Gastrocnemius medialis (tissue), 4 donors: ENCODE measurements at regions not wholly inside any gene's neighbourhood (a gene's known extent, or its start where the extent isn't known, plus 50 kb on each side); places are given as distances from the start of the nearest gene placed in this dataset.

Experiments used
- ATAC-seq, 2 donors: fragments of 150-250 bp; one replicate each; pipeline ENCODE4 v1.9.1; 2016
- DNase-seq, 2 donors: peaks; one replicate each; pipeline ENCODE4 v3.0.0-alpha.2; 2019
- H3K27ac ChIP-seq, 4 donors: fragments of 200-600 bp; sonication (generic); 1 replicate in 1 of 4; 2 replicates in 3 of 4; pipeline ENCODE4 v1.5.1; 2016 to 2018; ENCODE audit warnings: mild to moderate bottlenecking in 2 of 4, moderate library complexity in 1 of 4
- H3K27me3 ChIP-seq, 3 donors: fragments of 200-600 bp; sonication (generic) in 2 of 3; 1 replicate in 1 of 3; 2 replicates in 2 of 3; pipeline versions ENCODE4 v1.5.1 to v1.6.0; 2016 to 2019; ENCODE audit warnings: mild to moderate bottlenecking in 1 of 3, moderate library complexity in 1 of 3
- H3K36me3 ChIP-seq, 2 donors: fragments of 200-600 bp; sonication (generic) in 1 of 2; one replicate each; pipeline ENCODE4 v1.5.1; 2017 to 2018
- H3K4me1 ChIP-seq, 2 donors: fragments of 200-600 bp; sonication (generic) in 1 of 2; one replicate each; pipeline ENCODE4 v1.5.1; 2016 to 2017; ENCODE audit warnings: mild to moderate bottlenecking in 2 of 2
- H3K4me3 ChIP-seq, 4 donors: fragments of 200-600 bp; sonication (generic) in 3 of 4; 1 replicate in 1 of 4; 2 replicates in 3 of 4; pipeline ENCODE4 v1.5.1; 2016 to 2019; ENCODE audit warnings: mild to moderate bottlenecking in 2 of 4
- H3K9me3 ChIP-seq, 3 donors: fragments of 200-600 bp; sonication (generic) in 2 of 3; 1 replicate in 1 of 3; 2 replicates in 2 of 3; pipeline ENCODE4 v1.5.1; 2016 to 2019
- POLR2A ChIP-seq, 2 donors: fragments of 450-650 bp; IDR thresholded peaks; one replicate each; pipeline ENCODE4 v1.6.1; 2017; ENCODE audit warnings: antibody characterized with exemption in 2 of 2, mild to moderate bottlenecking in 2 of 2, moderate library complexity in 2 of 2
- in situ Hi-C, 4 donors: fragments of 200-750 bp; cut with MboI; loops; one replicate each; pipeline versions ENCODE4 v1.15.0 to v1.8.0; 2017; ENCODE audit warnings: low sequenced_read_pairs in 4 of 4
- intact Hi-C: fragments of 100-400 bp; cut with DNase I; formaldehyde crosslinking; loops from one replicate; pipeline ENCODE4 v1.15.1; 2023; ENCODE audit warnings: low total_unique reads
- TF ChIP-seq, protein P1 (sequence below), 5 experiments: fragments of 450-650 bp in 3 of 5; fragments of 200-600 bp in 2 of 5; sonication (generic) in 2 of 5; IDR thresholded peaks in 4 of 5; conservative IDR thresholded peaks in 1 of 5; 1 replicate in 4 of 5; 2 replicates in 1 of 5; pipeline ENCODE4 v1.5.1; 2016 to 2019; ENCODE audit warnings: antibody characterized with exemption in 5 of 5, mild to moderate bottlenecking in 3 of 5, moderate library complexity in 3 of 5

DNA sequence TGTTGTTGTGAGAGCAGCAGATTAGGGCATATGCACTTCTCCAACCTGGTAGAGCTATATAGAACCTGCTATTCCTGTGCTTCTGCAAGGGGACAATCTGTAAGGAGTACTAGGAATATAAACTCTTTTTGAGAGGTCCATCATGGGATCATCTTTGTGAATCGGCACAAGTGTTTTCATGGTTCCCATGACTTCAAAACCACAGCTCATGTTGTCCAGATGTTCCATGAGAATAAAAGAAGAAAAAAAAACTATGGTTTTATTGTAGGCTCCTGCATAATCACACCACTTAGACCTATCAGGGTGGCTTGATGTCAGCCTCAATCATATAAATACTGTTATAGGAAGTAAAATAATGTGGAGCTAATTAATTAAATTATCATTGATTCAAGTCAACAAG lies 311.4 kb upstream of the ATP2B1 start:
- TF ChIP-seq, protein P1, sequence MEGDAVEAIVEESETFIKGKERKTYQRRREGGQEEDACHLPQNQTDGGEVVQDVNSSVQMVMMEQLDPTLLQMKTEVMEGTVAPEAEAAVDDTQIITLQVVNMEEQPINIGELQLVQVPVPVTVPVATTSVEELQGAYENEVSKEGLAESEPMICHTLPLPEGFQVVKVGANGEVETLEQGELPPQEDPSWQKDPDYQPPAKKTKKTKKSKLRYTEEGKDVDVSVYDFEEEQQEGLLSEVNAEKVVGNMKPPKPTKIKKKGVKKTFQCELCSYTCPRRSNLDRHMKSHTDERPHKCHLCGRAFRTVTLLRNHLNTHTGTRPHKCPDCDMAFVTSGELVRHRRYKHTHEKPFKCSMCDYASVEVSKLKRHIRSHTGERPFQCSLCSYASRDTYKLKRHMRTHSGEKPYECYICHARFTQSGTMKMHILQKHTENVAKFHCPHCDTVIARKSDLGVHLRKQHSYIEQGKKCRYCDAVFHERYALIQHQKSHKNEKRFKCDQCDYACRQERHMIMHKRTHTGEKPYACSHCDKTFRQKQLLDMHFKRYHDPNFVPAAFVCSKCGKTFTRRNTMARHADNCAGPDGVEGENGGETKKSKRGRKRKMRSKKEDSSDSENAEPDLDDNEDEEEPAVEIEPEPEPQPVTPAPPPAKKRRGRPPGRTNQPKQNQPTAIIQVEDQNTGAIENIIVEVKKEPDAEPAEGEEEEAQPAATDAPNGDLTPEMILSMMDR (IDR thresholded peaks at IDR 0.05 in 4 of 5, conservative IDR thresholded peaks at IDR 0.05 in 1 of 5) = no peak
- TF ChIP-seq POLR2A (IDR thresholded peaks at IDR 0.05) = no peak
- no peaks in the 10 kb centered on the region for H3K4me1 ChIP-seq
- H3K36me3 ChIP-seq = no peaks in the 10 kb centered on the region
- no peaks in the 10 kb centered on the region for H3K9me3 ChIP-seq
- intact Hi-C loops = no loop called here
- no peak overlapping the region for H3K4me3 ChIP-seq
- in situ Hi-C loops = no loop called here
- ATAC-seq (no peak), DNase-seq (no peak)
- no peaks in the 10 kb centered on the region for H3K27me3 ChIP-seq
- no peak overlapping the region for H3K27ac ChIP-seq

DNA sequence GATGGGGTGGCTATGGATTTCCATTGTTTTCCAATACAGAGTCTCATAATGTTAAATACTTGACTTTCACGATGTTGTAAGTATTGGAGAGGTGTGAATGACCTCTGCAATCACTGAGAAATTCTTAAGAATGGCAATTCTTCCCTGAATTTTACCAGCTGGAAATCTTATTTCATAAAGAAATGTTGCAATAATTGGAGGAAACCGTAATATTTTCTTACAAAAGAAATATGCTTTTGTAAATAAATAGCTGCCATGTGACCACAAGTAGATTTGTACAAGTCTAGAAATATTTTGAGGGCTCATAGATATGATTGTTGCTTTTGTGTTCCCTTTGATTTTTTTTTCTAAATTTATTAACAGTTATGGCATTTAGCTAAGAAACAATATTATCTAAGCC lies 308.7 kb upstream of the ATP2B1 start:
- ATAC-seq = no peak
- H3K4me3 ChIP-seq = no peak overlapping the region
- H3K4me1 ChIP-seq = no peaks in the 10 kb centered on the region
- H3K9me3 ChIP-seq = no peaks in the 10 kb centered on the region
- H3K36me3 ChIP-seq = no peaks in the 10 kb centered on the region
- H3K27me3 ChIP-seq = no peaks in the 10 kb centered on the region
- no peak overlapping the region for H3K27ac ChIP-seq
- intact Hi-C loops (no loop called here), in situ Hi-C loops (no loop called here)
- DNase-seq = no peak
- TF ChIP-seq, protein P1 (IDR thresholded peaks at IDR 0.05 in 4 of 5, conservative IDR thresholded peaks at IDR 0.05 in 1 of 5) = no peak
- no peak for TF ChIP-seq POLR2A (IDR thresholded peaks at IDR 0.05)

DNA sequence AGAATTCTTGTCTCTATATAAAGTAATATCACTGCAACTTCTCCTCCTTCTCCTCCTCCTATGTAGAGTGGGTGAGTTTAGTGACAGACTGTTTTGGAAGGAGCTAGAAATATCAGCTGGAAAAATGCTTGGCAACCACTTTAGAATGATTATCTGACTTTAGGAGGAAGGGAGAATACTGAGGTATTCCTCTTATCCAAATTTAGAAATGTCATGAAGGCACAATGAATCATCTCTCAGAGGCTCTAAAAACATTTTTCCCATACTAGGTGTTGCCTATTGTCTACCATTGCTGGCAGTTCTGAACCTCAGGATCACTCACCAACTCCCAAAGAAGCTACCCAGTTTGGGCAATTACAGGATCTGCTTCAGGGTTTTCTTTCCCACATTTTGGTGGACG lies 306.6 kb upstream of the ATP2B1 start:
- Histone ChIP-seq H3K27me3 (no peaks in the 10 kb centered on the region), H3K4me3 (no peak overlapping the region), H3K36me3 (no peaks in the 10 kb centered on the region), H3K9me3 (no peaks in the 10 kb centered on the region), H3K4me1 (no peaks in the 10 kb centered on the region), H3K27ac (no peak overlapping the region)
- DNase-seq (no peak), ATAC-seq (no peak)
- TF ChIP-seq, protein P1 (IDR thresholded peaks at IDR 0.05 in 4 of 5, conservative IDR thresholded peaks at IDR 0.05 in 1 of 5) = no peak
- no peak for TF ChIP-seq POLR2A (IDR thresholded peaks at IDR 0.05)
- in situ Hi-C loops = no loop called here
- intact Hi-C loops = no loop called here

DNA sequence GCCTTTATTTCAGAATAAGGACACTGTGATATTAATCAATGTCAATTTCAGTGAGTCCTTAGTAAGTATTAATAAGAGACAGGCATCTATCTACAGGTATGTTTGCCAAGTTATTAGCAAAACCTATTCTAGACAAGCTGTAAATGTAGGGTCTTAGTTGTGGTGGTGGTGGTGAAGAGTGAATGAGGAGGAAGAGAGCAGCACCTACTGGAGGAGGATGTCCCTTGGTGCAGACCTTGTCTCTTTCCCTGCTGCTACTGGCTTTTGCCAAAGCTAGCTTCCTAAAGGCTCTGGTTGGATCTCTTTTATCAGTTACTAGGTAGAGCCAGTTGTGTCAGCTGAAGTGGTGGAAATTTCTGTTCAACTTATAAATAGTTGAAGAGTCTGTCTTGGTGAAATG lies 304.8 kb upstream of the ATP2B1 start:
- no peak overlapping the region for H3K27ac ChIP-seq
- DNase-seq = no peak
- H3K4me1 ChIP-seq = no peaks in the 10 kb centered on the region
- no peaks in the 10 kb centered on the region for H3K36me3 ChIP-seq
- in situ Hi-C loops (no loop called here), intact Hi-C loops (no loop called here)
- TF ChIP-seq POLR2A (IDR thresholded peaks at IDR 0.05) = no peak
- TF ChIP-seq, protein P1 (IDR thresholded peaks at IDR 0.05 in 4 of 5, conservative IDR thresholded peaks at IDR 0.05 in 1 of 5) = no peak
- ATAC-seq = no peak
- no peaks in the 10 kb centered on the region for H3K27me3 ChIP-seq
- no peak overlapping the region for H3K4me3 ChIP-seq
- H3K9me3 ChIP-seq = no peaks in the 10 kb centered on the region

DNA sequence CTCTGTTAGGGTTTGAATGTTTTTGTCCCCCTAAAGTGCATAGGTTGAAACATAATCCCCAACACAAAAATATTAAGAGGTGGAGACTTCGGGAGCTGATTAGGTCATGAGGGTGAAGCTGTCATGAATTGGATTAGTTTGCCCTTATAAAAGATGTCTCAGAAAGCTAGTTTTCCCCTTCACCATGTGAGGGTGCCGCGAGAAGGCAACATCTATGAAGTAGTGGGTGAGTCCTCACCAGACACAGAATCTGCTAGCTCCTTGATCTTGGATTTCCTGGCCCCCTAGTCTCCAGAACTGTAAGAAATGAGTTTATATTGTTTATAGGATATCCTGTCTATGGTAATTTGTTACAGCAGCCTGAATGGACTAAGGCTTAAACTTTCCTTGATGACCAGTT lies 301.5 kb upstream of the ATP2B1 start:
- in situ Hi-C loops = no loop called here
- TF ChIP-seq, protein P1 (IDR thresholded peaks at IDR 0.05 in 4 of 5, conservative IDR thresholded peaks at IDR 0.05 in 1 of 5) = no peak
- TF ChIP-seq POLR2A (IDR thresholded peaks at IDR 0.05) = no peak
- Histone ChIP-seq H3K36me3 (no peaks in the 10 kb centered on the region), H3K27me3 (no peaks in the 10 kb centered on the region), H3K9me3 (no peaks in the 10 kb centered on the region), H3K4me3 (no peak overlapping the region), H3K4me1 (no peaks in the 10 kb centered on the region), H3K27ac (no peak overlapping the region)
- DNase-seq (no peak), ATAC-seq (no peak)
- intact Hi-C loops = no loop called here
